Fibroblast of pulmonary artery (primary cell): ENCODE measurements at regions not wholly inside any gene's neighbourhood (a gene's known extent, or its start where the extent isn't known, plus 50 kb on each side); places are given as distances from the start of the nearest gene placed in this dataset.
A peak's percentile ranks its signal among the peaks of the same experiment; 100 is the strongest.

Experiments used
- DNase-seq: peaks from one replicate; pipeline ENCODE4 v3.0.0-alpha.2; 2010; ENCODE audit warnings: low read depth
- H3K4me3 ChIP-seq: replicated peaks from 2 replicates; pipeline ENCODE4 v1.5.1; 2011; ENCODE audit warnings: low read depth, mild to moderate bottlenecking, control low read depth, low read length, moderate library complexity
- CTCF ChIP-seq: IDR thresholded peaks from 2 replicates; pipeline ENCODE4 v1.5.1; 2011; ENCODE audit warnings: mild to moderate bottlenecking, control low read depth, low read length, inconsistent platforms; ENCODE audit errors: missing control alignments

- H3K4me3 ChIP-seq: no peak overlapping the region
- no peak for DNase-seq
- TF ChIP-seq CTCF: no peak
Measured at GRCh38 chr4:126037231-126037630, 722.5 kb downstream of the FAT4 start.

- TF ChIP-seq CTCF: no peak
- no peak for DNase-seq
- H3K4me3 ChIP-seq: no peak overlapping the region
Measured at GRCh38 chr4:126038502-126039144, 723.9 kb downstream of the FAT4 start.

GRCh38 chr4:126046081-126046614, 731.4 kb downstream of the FAT4 start:
- no peak for TF ChIP-seq CTCF
- DNase-seq: peak; percentile 44
- H3K4me3 ChIP-seq: no peak overlapping the region

- no peak for DNase-seq
- TF ChIP-seq CTCF: no peak
- H3K4me3 ChIP-seq: no peak overlapping the region
Measured at GRCh38 chr4:126047114-126047513, 732.4 kb downstream of the FAT4 start.

GRCh38 chr4:126051689-126052424, 737.1 kb downstream of the FAT4 start:
- peak; percentile 52 for TF ChIP-seq CTCF
- no peak overlapping the region for H3K4me3 ChIP-seq
- peak; percentile 89 for DNase-seq

- no peak for DNase-seq
- no peak for TF ChIP-seq CTCF
- H3K4me3 ChIP-seq: no peak overlapping the region
Measured at GRCh38 chr4:126056116-126056650, 741.4 kb downstream of the FAT4 start.
